RPMI8226 (cell line): ENCODE measurements at regions not wholly inside any gene's neighbourhood (a gene's known extent, or its start where the extent isn't known, plus 50 kb on each side); places are given as distances from the start of the nearest gene placed in this dataset.

ENCODE experiments used
- DNase-seq: peaks from one replicate; pipeline ENCODE4 v3.0.0-alpha.2; 2015

DNA sequence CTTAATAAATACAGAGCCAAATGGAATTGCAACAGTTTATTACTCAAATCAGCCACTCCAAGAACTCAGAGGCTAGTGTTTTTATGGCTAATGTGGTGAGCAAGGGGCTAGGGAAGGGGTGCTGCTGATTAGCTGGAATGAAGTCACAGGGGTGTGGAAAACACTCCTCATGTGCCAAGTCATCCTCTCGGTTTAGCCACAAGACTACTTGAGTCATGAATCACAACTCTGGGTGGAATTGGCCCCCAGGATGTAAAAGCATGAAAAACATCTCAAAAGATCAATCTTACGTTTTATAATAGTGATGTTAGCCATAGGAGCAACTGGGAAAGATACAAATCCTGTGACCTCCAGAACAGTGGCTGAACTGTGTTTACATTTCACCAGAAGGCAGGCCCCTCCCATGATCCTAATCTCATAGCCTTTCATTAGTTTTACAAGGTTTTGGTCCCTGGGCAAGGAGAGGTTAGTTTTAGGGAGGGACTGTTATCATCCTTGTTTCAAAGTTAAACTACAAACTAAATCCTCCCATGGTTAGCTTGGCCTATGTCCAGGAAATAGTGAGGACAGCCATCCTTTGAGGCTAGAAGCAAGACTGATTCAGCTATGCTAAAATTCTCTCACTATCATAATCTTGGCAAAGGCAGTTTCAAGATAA is 2020.1 kb upstream of the PCDH20 start:
- no peak for DNase-seq

DNA sequence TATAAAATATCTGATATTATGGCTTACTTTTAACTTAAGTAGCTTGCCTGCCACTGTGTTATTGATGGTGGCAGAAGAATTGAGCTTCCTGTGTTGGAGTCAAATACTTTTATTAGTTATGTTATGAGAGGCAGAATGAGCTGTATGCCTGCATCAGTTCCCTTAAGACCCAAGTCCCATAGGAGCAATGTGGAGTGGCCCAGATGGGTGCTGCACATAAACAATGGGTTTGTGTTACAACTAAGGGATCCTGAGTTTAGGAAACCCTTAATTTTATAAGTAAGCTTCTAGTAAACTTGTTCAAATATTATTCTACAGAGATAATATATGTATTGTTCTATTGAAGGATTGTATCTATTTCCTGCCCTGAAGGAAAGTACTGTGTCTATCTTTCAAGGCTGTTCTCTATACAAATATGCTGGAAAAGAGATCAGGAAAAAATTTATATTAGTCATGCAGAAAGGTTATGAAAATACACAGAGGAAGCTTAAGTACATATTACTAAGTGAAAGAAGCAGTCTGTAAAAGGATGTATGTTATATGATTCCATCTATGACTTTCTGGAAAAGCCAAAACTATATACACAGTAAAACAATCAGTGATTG is 2018.0 kb upstream of the PCDH20 start:
- DNase-seq, result no peak

DNA sequence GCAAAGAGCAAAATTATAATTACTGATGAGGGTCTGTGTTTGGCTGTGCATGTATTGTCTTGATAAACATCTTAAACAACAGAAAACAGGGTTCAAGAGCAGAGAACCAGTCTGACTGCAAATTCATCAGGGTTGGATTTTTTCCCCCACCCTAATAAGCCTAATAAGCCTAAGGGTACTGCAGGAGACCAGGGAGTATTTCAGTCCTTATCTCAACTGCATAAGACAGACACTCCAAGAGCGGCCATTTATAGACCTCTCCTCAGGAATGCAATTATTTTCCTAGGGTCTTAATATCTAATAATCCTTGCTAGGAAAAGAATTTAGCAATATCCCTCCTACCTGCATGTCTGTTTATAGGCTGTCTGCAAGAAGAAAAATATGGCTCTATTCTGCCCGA is 2011.5 kb upstream of the PCDH20 start:
- no peak for DNase-seq

DNA sequence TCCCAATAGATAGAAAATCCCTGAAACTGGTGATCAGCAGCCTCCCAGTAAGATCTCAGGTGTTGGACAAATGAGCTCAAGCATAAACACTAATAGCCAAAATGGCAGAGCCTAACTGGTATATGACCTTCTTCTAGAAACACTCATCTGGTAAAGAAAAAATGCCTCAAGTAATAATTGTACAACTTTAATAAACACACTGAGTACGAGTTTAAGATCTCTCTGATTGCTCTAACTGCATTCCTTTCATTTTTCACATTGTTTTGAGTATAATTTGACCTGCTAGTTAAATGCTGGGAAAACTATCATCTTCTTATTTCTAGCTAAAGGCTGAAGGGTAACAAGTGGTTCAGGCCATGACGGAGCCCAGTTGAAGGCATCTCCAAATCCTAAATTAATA is 2009.5 kb upstream of the PCDH20 start:
- DNase-seq, result no peak

DNA sequence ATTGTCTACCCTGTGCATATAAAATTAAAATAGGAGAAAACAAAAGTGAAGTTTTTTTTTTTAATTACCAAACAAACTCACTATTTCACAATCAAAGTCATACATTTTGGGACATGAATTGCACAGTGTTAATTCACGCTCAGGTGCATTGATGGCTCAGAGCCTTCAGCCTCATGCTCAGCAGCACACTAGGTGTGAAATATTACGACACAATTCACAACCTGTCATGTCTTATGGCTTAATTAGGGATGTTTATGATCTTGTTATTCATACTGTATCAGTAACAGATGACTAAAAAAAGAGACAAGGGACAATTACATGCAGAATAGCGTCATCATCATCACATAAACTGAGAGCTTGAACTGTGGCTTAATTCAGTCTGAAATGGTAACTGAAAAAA is 2005.5 kb upstream of the PCDH20 start:
- DNase-seq, result no peak

DNA sequence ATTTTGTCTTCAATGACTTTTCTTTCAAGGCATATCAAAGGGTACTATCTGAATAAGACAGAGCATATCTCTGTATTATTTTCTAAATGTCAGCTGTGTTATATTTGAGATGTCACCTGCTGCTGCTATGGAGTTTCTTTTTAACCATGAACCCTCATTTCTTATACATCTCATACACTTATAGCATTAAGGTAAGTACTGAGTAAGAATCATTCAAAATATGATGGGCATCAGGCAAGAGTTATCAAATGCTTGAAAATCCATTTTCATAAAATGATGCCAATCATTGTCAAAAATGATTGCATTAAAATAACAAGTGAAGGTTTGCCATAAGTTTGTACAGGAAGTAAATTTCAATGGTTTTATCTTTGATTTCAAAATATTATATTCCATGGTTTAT is 2005.0 kb upstream of the PCDH20 start:
- no peak for DNase-seq

DNA sequence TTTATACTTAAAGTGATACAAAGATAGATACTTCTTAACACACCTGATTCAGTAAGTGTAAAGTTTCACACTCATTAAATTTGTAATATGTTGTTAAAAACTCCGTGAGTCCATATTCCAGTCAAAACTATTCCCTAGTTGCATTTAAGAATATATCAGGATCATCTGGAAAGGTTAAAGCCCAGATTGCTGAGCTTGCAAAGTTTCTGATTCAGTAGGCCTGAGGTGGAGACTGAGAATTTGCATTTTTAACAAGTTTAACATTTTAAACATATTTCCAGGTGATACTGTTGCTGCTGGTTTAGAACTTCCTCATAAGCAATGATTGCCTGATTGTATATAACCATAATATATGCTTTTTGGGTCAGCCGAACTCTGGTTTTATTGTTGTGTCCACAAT is 1998.6 kb upstream of the PCDH20 start:
- DNase-seq, result no peak

DNA sequence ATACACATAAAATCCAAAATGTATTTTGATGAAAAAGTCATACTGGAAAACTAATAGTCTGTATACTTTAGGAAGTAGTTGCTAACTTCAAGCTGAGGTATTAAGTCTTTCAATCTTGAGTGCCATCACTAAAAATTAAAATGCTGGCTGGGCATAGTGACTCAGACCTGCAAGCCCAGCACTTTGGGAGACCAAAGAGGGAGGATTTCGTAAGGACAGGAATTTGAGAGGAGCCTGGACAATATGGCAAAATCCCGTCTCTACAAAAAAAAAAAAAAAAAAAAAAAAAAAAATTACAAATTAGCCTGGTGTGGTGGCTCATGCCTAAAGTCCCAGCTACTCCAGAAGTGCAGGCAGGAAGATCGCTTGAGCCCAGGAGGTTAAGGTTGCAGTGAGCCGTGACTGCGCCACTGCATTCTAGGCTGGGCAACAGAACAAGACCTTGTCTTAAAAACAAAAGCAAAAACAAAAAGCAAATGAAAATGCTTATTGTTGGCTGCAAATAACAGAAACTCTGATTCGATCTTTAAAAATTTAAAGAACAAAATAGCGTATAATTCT is 1994.2 kb upstream of the PCDH20 start:
- no peak for DNase-seq

DNA sequence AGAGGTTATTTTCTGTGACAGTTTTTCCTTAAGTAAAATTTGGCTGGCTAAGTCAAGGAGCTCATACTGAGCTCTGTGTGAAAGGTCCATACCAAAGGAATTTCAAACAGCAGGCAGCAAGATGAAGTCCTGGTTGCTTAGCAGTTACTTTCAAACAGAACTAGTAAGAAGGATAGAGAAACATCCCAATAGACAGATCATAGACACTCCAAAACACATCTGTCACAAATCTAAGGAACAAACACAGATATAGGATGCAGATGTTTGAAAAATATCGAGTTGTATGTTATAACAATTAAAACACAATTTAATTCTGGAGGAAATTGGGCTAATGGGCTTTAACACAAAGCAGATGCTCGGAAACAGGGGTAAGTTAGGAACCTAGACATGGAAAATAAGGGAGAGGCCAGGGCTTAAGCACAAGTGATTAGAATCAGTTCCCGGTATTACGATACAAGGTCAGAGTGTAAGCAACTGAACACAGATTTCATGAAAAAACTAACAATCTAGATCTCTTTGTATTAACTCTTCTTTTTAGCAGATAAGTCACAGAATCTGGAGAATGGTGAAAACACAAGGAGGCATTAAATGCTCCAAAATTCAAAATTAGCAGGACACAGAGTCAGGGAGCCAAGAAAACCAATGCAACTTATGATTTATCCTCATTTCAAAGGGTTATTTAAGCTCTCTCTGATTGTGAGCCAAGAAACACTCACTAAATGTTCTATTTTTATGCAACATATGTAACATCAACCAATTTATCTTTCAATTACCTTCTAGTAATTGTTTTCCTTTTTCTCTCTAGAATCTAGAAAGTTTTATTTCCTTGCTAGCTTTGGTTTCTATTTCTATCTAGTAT is 1992.9 kb upstream of the PCDH20 start:
- no peak for DNase-seq

DNA sequence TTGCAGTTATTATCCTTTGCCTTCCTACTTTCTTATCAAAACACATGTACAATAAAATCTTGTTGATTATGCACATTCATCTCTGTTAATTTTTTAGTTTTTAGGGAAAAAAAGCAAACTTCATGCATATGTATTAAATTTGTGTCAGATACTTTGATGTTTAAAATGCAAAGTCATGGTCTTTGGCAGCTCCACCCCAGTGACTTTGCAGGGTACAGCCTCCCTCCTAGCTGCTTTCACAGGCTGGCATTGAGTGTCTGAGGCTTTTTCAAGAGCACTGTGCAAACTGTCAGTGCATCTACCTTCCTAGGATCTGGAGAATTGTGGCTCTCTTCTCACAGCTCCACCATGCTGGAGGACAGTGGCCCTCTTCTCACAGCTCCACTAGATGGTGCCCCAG is 1988.1 kb upstream of the PCDH20 start:
- DNase-seq, result no peak

DNA sequence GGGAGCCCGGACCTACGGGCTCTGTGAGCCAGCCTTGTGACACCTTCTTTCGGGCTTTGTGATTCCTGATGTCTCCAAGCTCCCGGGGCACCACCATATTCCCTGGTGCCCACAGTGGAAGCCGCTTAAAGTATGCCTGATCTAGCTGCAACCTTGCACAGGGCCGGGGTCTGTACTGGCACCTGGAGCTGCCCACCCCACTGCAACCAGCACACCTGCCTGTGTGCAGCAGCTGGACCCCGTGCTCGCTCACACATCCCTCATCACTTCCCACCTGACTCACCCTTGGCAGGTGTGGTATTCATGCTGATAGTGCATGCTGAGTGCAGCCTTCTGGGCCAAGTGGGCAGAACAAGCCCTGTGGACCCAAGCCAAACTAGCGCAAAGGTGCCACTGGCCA is 1981.1 kb upstream of the PCDH20 start:
- DNase-seq, result no peak

DNA sequence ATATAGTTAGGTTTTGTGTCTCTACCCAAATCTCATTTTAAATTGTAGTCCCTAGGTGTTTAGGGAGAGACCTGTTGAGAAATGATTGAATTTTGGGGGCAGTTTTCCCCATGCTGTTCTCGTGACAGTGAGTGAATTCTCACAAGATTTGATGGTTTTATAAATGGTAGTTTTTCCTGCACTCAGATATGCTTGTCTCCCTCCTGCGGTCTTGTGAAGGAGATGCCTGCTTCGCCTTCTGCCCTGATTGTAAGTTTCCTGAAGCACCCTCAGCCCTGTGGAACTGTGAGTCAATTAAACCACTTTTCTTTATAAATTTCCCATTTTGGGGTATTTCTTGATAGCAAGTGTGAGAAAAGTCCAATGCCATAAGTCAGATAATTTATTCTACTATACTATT is 1977.5 kb upstream of the PCDH20 start:
- peak; percentile 2 for DNase-seq

DNA sequence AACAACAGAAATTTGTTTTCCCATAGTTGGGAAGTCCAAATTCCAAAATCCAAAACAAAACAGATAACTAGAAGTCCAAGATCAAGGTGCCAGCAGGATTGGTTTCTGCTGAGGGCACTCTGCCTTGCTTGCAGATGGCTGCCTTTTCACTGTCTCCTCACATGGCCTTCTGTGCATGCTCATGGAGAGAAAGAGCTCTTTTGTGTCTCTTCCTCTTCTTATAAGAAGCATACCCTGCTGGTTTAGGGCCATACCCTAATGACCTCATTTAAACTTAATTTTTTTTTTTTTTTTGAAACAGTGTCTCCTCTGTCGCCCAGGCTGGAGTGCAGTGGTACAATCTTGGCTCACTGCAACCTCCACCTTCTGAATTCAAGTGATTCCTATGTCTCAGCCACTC is 1974.1 kb upstream of the PCDH20 start:
- DNase-seq, result no peak

DNA sequence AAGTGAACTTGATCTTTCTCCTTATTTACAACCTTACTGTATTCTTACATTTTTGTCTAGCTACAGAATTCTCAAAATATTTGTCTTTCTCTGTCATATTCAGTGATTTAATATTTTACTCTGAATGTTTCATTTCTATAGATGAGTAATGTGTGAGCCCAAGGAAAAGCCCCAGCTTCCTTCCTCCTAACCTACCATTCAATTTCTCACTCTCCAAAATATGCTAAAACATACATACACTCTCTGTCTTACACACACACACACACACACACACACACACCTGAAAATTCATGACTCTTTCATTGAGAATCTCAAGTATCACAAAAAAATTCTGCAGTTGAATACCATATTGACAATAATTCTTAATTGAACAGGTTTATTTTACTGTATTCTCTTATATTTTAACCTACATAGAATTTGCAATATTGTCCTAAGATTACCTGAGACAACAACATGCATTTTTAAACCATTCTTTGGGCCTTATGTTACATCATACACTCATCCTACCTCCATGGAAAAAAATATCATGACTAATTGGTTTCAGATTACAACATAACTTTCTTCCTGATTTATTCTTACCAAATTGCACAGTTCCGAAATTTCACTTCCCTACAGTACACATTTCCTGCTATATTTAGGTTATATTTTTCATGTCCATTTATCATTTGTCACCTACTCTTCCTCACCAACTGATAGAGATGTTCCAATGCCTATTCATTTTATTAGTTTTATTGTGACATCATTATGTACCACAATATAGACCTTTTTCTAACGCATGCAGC is 1965.6 kb upstream of the PCDH20 start:
- no peak for DNase-seq

DNA sequence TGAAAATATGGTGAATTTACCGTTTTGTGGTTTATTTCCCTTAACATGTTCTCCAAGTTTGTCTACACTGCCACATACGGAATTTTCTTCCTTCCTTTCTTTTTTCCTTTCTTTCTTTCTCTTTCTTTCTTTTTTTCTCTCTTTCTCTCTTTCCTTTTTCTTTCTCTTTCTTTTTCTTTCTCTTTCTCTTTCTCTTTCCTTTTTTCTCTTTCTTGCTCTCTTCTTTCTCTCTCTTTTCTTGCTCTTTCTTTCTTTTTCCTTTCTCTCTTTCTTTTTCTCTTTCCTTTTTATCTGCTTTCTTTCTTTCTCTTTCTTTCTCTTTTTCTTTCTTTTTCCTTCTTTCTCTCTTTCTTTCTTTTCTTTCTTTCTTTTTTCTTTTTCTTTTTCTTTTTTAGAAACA is 1962.3 kb upstream of the PCDH20 start:
- DNase-seq, result no peak

DNA sequence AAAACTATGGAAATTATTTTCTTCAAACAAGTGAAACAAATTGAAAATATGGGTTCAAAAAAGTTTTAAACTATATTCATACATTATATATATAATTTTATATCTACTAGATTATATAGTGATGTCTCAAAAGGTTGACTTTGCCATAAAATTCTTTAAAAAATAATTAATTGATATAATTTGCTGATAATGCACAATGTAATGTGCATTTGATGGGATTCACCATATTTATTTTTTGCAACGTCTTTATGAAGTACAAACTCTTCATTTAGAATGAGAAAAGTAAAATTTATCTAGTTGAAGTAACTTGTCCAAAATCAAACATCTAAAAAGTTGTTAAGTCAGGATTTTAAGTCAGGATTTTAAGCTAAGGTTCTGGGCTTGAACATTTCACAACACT is 1954.5 kb upstream of the PCDH20 start:
- DNase-seq, result no peak

DNA sequence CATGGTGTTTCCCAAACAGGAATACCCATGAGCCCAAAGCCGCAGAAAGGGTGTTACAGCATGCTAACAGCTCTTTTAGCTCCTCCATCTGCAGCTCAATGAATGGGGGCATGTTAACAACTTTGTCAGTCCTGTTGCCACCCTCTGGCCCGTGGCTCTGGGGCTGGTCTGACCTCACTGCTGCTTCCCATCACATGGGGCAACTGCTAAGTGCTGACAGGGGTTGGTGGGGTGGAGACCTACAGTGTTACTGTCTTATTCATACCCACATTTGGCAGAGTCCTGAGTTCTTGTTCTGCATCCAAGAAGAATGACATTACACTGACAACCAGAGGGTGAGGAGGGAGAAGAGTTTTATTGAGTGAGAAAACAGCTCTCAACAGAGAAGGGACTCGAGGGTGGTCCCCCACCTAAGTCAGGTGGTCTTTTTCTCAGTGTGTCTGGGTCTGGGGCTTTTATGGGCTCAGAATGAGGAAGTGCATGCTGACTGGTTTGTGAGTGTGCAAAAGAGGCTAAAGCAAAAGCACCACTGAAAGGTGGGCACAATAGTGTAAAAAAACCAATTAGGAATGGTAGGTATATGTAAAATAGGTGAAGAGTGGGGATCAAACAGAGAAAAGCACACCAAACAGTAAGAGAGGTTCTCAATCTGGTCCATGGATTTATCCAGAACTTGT is 1952.0 kb upstream of the PCDH20 start:
- no peak for DNase-seq

DNA sequence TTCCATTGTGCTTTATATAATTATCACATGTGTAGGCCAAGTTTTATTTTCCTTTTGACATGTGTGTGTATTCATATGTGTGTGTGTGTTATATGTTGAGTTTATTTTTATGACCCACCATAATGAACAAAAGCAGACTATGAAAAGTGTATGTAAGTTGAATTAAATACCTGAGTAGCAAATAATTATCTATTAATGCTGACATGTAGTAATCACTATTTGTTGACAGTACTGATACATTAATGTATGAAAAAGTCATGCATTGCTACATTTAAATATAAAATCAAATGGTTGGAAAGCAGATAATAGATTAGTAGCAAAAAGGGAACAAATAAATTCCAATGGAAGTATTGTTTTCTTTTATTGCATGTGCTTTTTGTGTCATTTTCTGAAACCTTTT is 1948.5 kb upstream of the PCDH20 start:
- no peak for DNase-seq

DNA sequence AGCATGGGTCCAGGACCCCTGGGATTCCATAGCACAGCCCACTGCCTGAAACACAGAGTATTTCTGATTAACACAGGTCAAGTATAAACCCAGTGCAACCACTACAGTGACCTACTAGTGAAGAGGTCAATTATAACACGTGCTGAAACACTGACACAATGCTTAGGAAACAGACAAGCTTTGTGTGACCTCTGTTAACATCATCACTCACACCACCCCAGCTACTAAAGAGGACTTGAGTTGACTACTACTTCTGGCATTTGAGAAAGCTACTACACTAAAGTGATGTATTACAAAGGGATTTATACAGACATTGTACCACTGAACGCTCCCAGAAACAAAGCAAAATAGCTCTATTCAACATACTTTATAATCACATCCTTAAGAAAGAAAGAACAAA is 1935.9 kb upstream of the PCDH20 start:
- no peak for DNase-seq

DNA sequence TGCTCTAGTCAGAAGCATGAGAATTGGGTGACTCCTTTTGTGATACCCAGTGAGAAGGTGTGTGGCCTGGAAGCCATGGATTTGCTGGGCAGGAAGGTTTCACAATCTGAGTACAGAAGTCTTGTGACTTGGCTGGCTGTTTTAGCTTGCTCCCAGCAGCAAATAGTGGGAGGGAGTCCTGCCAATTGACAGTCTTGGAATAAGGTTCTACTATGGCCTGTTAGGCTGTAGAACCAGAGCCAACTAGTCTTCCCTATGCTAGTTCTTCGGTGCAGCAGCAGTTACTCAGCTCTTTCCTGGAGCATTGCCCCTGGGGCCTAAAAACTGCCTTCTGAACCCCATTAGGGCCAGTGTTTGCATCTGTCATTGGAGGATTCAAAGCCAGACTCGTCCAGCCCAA is 1935.4 kb upstream of the PCDH20 start:
- DNase-seq, result no peak

DNA sequence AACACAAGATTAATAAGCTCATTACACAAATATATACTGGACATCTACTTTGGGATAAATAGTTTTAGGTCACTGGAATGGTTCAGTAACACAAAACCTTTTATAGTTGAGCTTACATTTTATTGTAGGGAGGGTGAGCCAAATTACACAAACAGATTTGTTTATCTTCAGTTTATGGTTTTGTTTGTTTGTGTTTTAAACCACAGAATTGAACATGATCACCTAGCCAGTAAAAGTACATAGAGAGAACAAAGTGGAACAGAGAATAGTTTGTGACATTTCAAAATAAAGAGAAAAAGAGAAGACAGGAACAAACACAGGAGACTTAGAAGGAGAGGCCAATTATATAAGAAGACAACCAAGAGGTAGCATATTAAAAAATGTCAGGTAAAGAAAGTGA is 1930.2 kb upstream of the PCDH20 start:
- no peak for DNase-seq

DNA sequence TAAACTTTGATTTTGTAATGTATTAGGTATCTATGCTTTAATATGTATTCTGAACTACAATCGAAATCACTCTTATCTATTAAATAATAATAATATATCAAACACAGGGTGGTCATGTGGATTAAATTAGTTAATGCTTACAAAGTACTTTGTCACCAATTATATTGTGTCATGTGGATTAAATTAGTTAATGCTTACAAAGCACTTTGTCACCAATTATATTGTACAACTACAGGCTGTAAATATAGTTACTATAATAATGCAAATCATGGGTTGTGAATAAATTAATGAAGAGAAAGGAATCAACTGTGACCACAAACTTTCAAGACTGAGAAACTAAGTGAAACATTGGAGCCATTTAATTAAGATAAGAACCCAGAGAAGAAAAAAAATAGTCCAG is 1929.1 kb upstream of the PCDH20 start:
- no peak for DNase-seq

DNA sequence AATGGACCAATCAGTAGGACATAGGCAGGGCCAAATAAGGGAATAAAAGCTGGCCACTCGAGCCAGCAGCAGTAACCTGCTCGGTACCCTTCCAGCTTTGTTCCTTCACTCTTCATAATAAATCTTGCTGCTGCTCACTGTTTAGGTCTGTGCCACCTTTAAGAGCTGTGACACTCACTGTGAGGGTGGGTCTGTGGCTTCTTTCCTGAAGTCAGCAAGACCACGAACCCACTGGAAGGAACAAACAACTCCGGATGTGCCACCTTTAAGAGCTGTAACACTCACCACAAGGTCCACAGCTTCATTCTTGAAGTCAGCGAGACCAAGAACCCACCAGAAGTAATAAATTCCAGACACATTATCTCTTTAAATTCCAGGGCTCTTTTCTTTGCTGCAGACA is 1922.3 kb upstream of the PCDH20 start:
- no peak for DNase-seq
